ENCODE measurements at regions not wholly inside any gene's neighbourhood (a gene's known extent, or its start where the extent isn't known, plus 50 kb on each side); places are given as distances from the start of the nearest gene placed in this dataset.

GRCh38 chr3:99009851-99010250, 108.4 kb upstream of the DCBLD2 start:
- Histone ChIP-seq H3K9me3 (ENCODE audit: low read length) (no peaks in the 10 kb centered on the region), H3K4me2 (ENCODE audit: low read length) (no peak overlapping the region), H3K9ac (ENCODE audit: low read length) (no peak overlapping the region), H3K9me2 (ENCODE audit: insufficient read depth, low read length) (no peaks in the 10 kb centered on the region), H3K36me3 (ENCODE audit: insufficient read depth, low read length) (no peaks in the 10 kb centered on the region), H2AFZ (ENCODE audit: low read depth, low read length) (no peak overlapping the region), H3K27ac (ENCODE audit: low read length) (no peak overlapping the region), H4K20me1 (ENCODE audit: insufficient read depth) (no peaks in the 10 kb centered on the region), H3K79me2 (replicated peaks; ENCODE audit: insufficient read depth, low read length) (no peaks in the 10 kb centered on the region), H3K27me3 (ENCODE audit: insufficient read depth, low read depth, low read length) (no peaks in the 10 kb centered on the region), H3F3A (ENCODE audit: insufficient read depth, low read length, poor library complexity, severe bottlenecking) (no peaks in the 10 kb centered on the region), H3K4me3 (ENCODE audit: low read length) (no peak overlapping the region)
- TF ChIP-seq RAD21 (conservative IDR thresholded peaks at IDR 0.05) (no peak), REST (IDR thresholded peaks at IDR 0.05; ENCODE audit: borderline replicate concordance) (no peak), EZH2 (IDR thresholded peaks at IDR 0.05; ENCODE audit: borderline replicate concordance, insufficient read depth, low read length, poor library complexity, severe bottlenecking) (no peak), TAF1 (IDR thresholded peaks at IDR 0.05; ENCODE audit: low read depth) (no peak), POLR2AphosphoS5 (IDR thresholded peaks at IDR 0.05) (no peak), MXI1 (conservative IDR thresholded peaks at IDR 0.05; ENCODE audit: poor library complexity, severe bottlenecking) (no peak), EP300 (conservative IDR thresholded peaks at IDR 0.05; ENCODE audit: poor library complexity, severe bottlenecking) (no peak), CTCF (IDR thresholded peaks at IDR 0.05; ENCODE audit: poor library complexity, severe bottlenecking) (no peak), SMC3 (conservative IDR thresholded peaks at IDR 0.05; ENCODE audit: poor library complexity) (no peak)

- Histone ChIP-seq H3K27ac (ENCODE audit: low read length) (no peak overlapping the region), H2AFZ (ENCODE audit: low read depth, low read length) (no peak overlapping the region), H3K9ac (ENCODE audit: low read length) (no peak overlapping the region), H3K79me2 (replicated peaks; ENCODE audit: insufficient read depth, low read length) (no peaks in the 10 kb centered on the region), H3K27me3 (ENCODE audit: insufficient read depth, low read depth, low read length) (no peaks in the 10 kb centered on the region), H3K9me3 (ENCODE audit: low read length) (no peaks in the 10 kb centered on the region), H3K4me3 (ENCODE audit: low read length) (no peak overlapping the region), H3F3A (ENCODE audit: insufficient read depth, low read length, poor library complexity, severe bottlenecking) (no peaks in the 10 kb centered on the region), H3K9me2 (ENCODE audit: insufficient read depth, low read length) (no peaks in the 10 kb centered on the region), H3K36me3 (ENCODE audit: insufficient read depth, low read length) (no peaks in the 10 kb centered on the region), H3K4me2 (ENCODE audit: low read length) (no peak overlapping the region), H4K20me1 (ENCODE audit: insufficient read depth) (no peaks in the 10 kb centered on the region)
- TF ChIP-seq MXI1 (conservative IDR thresholded peaks at IDR 0.05; ENCODE audit: poor library complexity, severe bottlenecking), result no peak
- no peak for TF ChIP-seq TAF1 (IDR thresholded peaks at IDR 0.05; ENCODE audit: low read depth)
- TF ChIP-seq EZH2 (IDR thresholded peaks at IDR 0.05; ENCODE audit: borderline replicate concordance, insufficient read depth, low read length, poor library complexity, severe bottlenecking), result no peak
- no peak for TF ChIP-seq CTCF (IDR thresholded peaks at IDR 0.05; ENCODE audit: poor library complexity, severe bottlenecking)
- TF ChIP-seq SMC3 (conservative IDR thresholded peaks at IDR 0.05; ENCODE audit: poor library complexity), result no peak
- TF ChIP-seq POLR2AphosphoS5 (IDR thresholded peaks at IDR 0.05), result no peak
- no peak for TF ChIP-seq RAD21 (conservative IDR thresholded peaks at IDR 0.05)
- TF ChIP-seq REST (IDR thresholded peaks at IDR 0.05; ENCODE audit: borderline replicate concordance), result no peak
- no peak for TF ChIP-seq EP300 (conservative IDR thresholded peaks at IDR 0.05; ENCODE audit: poor library complexity, severe bottlenecking)
Measured at GRCh38 chr3:99006686-99007085, 105.2 kb upstream of the DCBLD2 start.

All from neural cell (in vitro differentiated cells).